ENCODE measurements at regions not wholly inside any gene's neighbourhood (a gene's known extent, or its start where the extent isn't known, plus 50 kb on each side); places are given as distances from the start of the nearest gene placed in this dataset.

DNA sequence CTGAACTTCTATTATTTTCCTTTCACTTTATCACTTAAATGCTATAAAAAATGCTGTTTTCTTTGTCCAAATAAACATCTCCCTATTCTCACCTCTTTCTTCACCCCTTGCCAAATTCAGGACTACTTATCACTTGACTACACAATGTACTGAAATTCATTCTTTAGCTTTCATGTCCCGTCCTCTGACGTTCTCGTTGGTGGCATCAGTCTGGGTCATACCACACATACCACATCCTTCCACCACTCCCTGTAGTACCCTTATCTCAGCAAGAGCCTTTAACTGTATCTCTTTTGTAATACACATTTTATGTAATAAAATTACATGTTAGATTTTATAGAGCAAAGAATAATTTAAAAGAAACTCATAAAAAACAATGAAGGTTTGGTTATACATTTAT is 231.1 kb upstream of the PAPPA start:
- TF ChIP-seq, protein P1, sequence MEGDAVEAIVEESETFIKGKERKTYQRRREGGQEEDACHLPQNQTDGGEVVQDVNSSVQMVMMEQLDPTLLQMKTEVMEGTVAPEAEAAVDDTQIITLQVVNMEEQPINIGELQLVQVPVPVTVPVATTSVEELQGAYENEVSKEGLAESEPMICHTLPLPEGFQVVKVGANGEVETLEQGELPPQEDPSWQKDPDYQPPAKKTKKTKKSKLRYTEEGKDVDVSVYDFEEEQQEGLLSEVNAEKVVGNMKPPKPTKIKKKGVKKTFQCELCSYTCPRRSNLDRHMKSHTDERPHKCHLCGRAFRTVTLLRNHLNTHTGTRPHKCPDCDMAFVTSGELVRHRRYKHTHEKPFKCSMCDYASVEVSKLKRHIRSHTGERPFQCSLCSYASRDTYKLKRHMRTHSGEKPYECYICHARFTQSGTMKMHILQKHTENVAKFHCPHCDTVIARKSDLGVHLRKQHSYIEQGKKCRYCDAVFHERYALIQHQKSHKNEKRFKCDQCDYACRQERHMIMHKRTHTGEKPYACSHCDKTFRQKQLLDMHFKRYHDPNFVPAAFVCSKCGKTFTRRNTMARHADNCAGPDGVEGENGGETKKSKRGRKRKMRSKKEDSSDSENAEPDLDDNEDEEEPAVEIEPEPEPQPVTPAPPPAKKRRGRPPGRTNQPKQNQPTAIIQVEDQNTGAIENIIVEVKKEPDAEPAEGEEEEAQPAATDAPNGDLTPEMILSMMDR (IDR thresholded peaks at IDR 0.05; ENCODE audit: insufficient read depth, low read length, poor library complexity, severe bottlenecking), result no peak
- no peak for TF ChIP-seq EZH2phosphoT487 (conservative IDR thresholded peaks at IDR 0.05; ENCODE audit: low read length)
